ENCODE measurements at regions not wholly inside any gene's neighbourhood (a gene's known extent, or its start where the extent isn't known, plus 50 kb on each side); places are given as distances from the start of the nearest gene placed in this dataset.
"Not testable (repeated sequence)": the region's sequence is repeated elsewhere in the genome, so short reads cannot be mapped to it uniquely, and the experiment has no call there.

GRCh38 chrX:21228974-21229373 is 145.2 kb upstream of the CNKSR2 start:
- not testable (repeated sequence) for TF ChIP-seq CTCF, EZH2, EZH2phosphoT487 (IDR thresholded peaks at IDR 0.05)
